ENCODE measurements at regions not wholly inside any gene's neighbourhood (a gene's known extent, or its start where the extent isn't known, plus 50 kb on each side); places are given as distances from the start of the nearest gene placed in this dataset.

- TF ChIP-seq, protein P1, sequence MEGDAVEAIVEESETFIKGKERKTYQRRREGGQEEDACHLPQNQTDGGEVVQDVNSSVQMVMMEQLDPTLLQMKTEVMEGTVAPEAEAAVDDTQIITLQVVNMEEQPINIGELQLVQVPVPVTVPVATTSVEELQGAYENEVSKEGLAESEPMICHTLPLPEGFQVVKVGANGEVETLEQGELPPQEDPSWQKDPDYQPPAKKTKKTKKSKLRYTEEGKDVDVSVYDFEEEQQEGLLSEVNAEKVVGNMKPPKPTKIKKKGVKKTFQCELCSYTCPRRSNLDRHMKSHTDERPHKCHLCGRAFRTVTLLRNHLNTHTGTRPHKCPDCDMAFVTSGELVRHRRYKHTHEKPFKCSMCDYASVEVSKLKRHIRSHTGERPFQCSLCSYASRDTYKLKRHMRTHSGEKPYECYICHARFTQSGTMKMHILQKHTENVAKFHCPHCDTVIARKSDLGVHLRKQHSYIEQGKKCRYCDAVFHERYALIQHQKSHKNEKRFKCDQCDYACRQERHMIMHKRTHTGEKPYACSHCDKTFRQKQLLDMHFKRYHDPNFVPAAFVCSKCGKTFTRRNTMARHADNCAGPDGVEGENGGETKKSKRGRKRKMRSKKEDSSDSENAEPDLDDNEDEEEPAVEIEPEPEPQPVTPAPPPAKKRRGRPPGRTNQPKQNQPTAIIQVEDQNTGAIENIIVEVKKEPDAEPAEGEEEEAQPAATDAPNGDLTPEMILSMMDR (IDR thresholded peaks at IDR 0.05): no peak
Measured at GRCh38 chr9:10873999-10874398, 261.2 kb upstream of the PTPRD start.

DNA sequence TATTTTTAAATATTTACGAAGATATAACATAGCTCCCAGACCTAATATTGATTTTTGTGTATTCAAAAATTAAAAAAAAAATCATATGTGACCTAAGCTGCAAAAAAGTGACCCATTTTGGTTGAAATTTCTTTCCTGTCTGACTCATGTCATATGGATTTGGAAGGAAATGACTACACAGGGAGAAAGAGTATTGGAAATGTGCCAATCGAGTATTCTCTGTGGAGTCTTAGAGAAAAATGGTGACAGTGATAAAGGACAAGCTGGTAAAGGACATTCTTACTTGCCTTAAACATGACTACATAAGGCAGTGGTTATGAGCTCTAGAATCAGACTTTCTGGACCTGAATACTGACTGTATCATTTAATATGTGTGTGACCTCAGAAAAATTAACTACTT lies 262.9 kb upstream of the PTPRD start:
- TF ChIP-seq, protein P1 (IDR thresholded peaks at IDR 0.05): no peak

DNA sequence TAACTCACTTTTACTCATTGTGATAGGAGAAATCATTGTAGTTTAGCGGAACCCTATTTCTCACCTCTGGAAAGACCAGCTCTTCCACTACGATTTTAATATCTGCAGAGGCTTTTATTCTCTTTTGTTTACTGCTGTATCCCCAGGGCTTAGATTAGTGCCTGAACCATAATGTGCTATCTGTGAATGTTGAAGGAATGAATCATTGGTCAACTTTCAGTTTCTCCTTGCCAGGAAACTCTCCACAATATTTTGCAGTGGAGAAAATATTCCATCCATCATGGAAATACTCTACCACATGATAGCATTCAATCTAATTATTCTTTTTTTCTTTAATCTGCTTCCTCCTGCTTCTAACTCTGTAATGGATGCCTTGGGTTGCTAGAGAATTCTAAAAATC lies 263.5 kb upstream of the PTPRD start:
- TF ChIP-seq, protein P1 (IDR thresholded peaks at IDR 0.05): no peak

GRCh38 chr9:10899509-10899908 lies 286.7 kb upstream of the PTPRD start:
- TF ChIP-seq, protein P1 (IDR thresholded peaks at IDR 0.05): no peak

DNA sequence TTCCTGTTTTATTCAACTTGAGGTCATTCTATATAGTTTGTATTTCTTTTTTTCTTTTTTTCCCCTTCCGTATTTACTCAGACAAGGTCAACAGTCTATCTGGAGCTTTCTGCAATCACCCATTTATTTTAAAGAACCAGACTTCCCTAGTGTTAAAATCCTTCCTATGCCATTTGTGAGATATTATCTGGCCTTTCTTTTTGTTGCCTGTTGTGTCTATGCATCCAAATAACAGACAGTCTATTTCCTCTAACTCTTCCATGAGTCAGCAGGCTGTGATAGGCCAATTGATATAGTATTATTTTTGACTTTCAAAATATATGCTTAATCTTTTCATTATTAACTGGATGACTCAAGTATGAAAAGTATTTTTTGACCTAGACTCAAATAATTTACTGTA lies 291.2 kb upstream of the PTPRD start:
- TF ChIP-seq, protein P1 (IDR thresholded peaks at IDR 0.05): no peak

GRCh38 chr9:10910779-10911178 lies 298.0 kb upstream of the PTPRD start:
- TF ChIP-seq, protein P1 (IDR thresholded peaks at IDR 0.05): no peak

DNA sequence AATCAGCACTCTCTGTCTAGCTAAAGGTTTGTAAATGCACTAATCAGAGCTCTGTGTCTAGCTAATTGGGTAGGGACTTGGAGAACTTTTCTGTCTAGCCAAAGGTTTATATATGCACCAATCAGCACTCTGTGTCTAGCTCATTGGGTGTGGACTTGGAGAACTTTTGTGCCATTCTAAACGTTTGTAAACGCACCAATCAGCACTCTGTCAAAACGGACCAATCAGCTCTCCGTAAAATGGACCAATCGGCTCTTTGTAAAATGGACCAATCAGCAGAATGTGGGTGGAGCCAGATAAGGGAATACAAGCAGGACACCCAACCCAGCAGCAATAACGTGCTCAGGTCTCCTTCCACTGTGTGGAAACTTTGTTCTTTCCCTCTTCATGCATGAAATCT lies 298.6 kb upstream of the PTPRD start:
- TF ChIP-seq, protein P1 (IDR thresholded peaks at IDR 0.05): no peak

DNA sequence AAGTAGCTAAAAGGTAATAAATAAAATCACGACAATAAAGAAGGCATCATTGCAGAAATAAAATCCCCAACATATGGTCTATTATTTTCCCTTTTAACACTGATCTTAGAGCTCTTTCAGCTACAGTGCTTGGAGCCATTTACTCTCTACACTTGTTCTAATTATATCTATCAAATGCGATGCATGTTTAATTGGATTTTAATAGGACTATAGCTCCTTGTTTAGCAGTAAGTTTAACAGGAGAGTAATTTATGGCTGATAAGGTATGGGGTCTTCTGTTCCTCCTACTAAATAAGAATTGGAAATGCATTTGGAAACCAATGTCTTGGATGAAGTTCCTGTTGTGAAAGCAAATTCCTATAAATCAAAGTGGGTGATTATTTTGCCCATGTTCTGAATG lies 304.2 kb upstream of the PTPRD start:
- TF ChIP-seq, protein P1 (IDR thresholded peaks at IDR 0.05): no peak
